Neural progenitor cell (in vitro differentiated cells): ENCODE measurements at regions not wholly inside any gene's neighbourhood (a gene's known extent, or its start where the extent isn't known, plus 50 kb on each side); places are given as distances from the start of the nearest gene placed in this dataset.

ENCODE experiments used
- DNase-seq: peaks from one replicate; pipeline ENCODE4 v3.0.0-alpha.2; 2016; ENCODE audit warnings: low spot score
- H2AFZ ChIP-seq: fragments of 200-600 bp; sonication (generic); replicated peaks from 2 replicates; pipeline ENCODE4 v1.6.1; 2016; ENCODE audit warnings: antibody characterized with exemption
- H3F3A ChIP-seq: fragments of 200-600 bp; sonication (generic); 2 replicates; pipeline ENCODE4 v1.6.1; 2016; ENCODE audit warnings: antibody characterized with exemption, low read depth
- H3K27ac ChIP-seq: fragments of 200-600 bp; sonication (generic); 2 replicates; pipeline ENCODE4 v1.5.1; 2016; ENCODE audit warnings: mild to moderate bottlenecking
- H3K27me3 ChIP-seq: fragments of 200-600 bp; sonication (generic); 2 replicates; pipeline ENCODE4 v1.6.1; 2016; ENCODE audit warnings: mild to moderate bottlenecking, moderate library complexity
- H3K36me3 ChIP-seq: fragments of 200-600 bp; sonication (generic); 2 replicates; pipeline ENCODE4 v1.5.1; 2016
- H3K4me1 ChIP-seq: fragments of 200-600 bp; sonication (generic); 2 replicates; pipeline ENCODE4 v1.6.1; 2016; ENCODE audit warnings: mixed run types
- H3K4me2 ChIP-seq: fragments of 200-600 bp; sonication (generic); 2 replicates; pipeline ENCODE4 v1.6.1; 2016
- H3K4me3 ChIP-seq: fragments of 200-600 bp; sonication (generic); 2 replicates; pipeline ENCODE4 v1.5.1; 2016
- H3K79me2 ChIP-seq: fragments of 200-600 bp; sonication (generic); 2 replicates; pipeline ENCODE4 v1.6.1; 2016; ENCODE audit warnings: low read depth
- H3K9ac ChIP-seq: fragments of 200-600 bp; sonication (generic); 2 replicates; pipeline ENCODE4 v1.6.1; 2016
- H3K9me3 ChIP-seq: fragments of 200-600 bp; sonication (generic); 2 replicates; pipeline ENCODE4 v1.5.1; 2016; ENCODE audit warnings: low read depth
- H4K20me1 ChIP-seq: fragments of 200-600 bp; sonication (generic); 2 replicates; pipeline ENCODE4 v1.6.1; 2016; ENCODE audit warnings: low read depth
- H3K27ac Mint-ChIP-seq: 3 replicates; pipeline ENCODE4 v1.8.0; 2021; ENCODE audit warnings: mixed read lengths
- H3K27me3 Mint-ChIP-seq: 2 replicates; pipeline ENCODE4 v1.8.0; 2022; ENCODE audit warnings: low read depth, mild to moderate bottlenecking, inconsistent platforms, moderate library complexity, mixed read lengths; ENCODE audit not compliant: insufficient read depth
- H3K36me3 Mint-ChIP-seq: 3 replicates; pipeline ENCODE4 v1.8.0; 2021; ENCODE audit warnings: mixed read lengths
- H3K4me1 Mint-ChIP-seq: 3 replicates; pipeline ENCODE4 v1.8.0; 2021; ENCODE audit warnings: mixed read lengths
- H3K4me3 Mint-ChIP-seq: 3 replicates; pipeline ENCODE4 v1.8.0; 2021; ENCODE audit warnings: mild to moderate bottlenecking, moderate library complexity, mixed read lengths
- H3K9me3 Mint-ChIP-seq: 3 replicates; pipeline ENCODE4 v1.8.0; 2020; ENCODE audit warnings: mixed read lengths
- CTCF ChIP-seq: fragments of 200-600 bp; sonication (generic); IDR thresholded peaks from 2 replicates; pipeline ENCODE4 v1.5.1; 2017; ENCODE audit warnings: antibody characterized with exemption, mild to moderate bottlenecking
- EZH2 ChIP-seq: fragments of 200-600 bp; sonication (generic); IDR thresholded peaks from 2 replicates; pipeline ENCODE4 v1.6.1; 2017; ENCODE audit warnings: antibody characterized with exemption, mild to moderate bottlenecking, moderate library complexity
- EZH2phosphoT487 ChIP-seq: fragments of 200-600 bp; sonication (generic); IDR thresholded peaks from 2 replicates; pipeline ENCODE4 v1.6.1; 2017; ENCODE audit warnings: antibody characterized with exemption

DNA sequence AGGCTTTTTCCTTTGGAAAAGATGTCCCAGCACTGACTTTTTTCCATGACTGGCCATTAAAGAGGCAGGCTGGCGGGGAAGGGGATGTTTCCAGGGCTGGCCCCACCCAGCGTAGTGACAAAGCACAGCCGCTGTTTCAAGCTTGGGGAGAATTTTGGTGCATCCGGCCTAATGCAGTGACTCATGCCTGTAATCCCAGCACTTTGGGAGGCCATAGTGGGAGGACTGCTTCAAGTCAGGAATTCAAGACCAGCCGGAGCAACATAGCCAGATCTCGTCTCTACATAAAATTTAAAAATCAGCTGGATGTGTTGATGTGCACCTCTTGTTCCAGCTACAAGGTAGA, 78.0 kb upstream of the SH3BP4 start:
- peaks cover 5% of the 10 kb centered on the region for H3K27me3 Mint-ChIP-seq
- H2AFZ ChIP-seq = no peak overlapping the region
- no peak overlapping the region for H3K4me3 ChIP-seq
- no peaks in the 10 kb centered on the region for H4K20me1 ChIP-seq
- H3K27ac ChIP-seq = no peak overlapping the region
- H3K36me3 ChIP-seq = no peaks in the 10 kb centered on the region
- H3K27me3 ChIP-seq = no peaks in the 10 kb centered on the region
- H3K4me1 ChIP-seq = no peaks in the 10 kb centered on the region
- H3K79me2 ChIP-seq = no peaks in the 10 kb centered on the region
- TF ChIP-seq EZH2 = no peak
- no peak for TF ChIP-seq EZH2phosphoT487
- TF ChIP-seq CTCF = no peak
- H3K36me3 Mint-ChIP-seq = peaks cover 6% of the 10 kb centered on the region
- H3K9ac ChIP-seq = no peak overlapping the region
- peaks cover 8% of the 10 kb centered on the region for H3K4me1 Mint-ChIP-seq
- no peak overlapping the region for H3K4me2 ChIP-seq
- H3K4me3 Mint-ChIP-seq = no peak overlapping the region
- H3K9me3 ChIP-seq = no peaks in the 10 kb centered on the region
- no peak for DNase-seq
- H3K27ac Mint-ChIP-seq = no peak overlapping the region
- H3K9me3 Mint-ChIP-seq = peaks cover 30% of the 10 kb centered on the region
- no peaks in the 10 kb centered on the region for H3F3A ChIP-seq

DNA sequence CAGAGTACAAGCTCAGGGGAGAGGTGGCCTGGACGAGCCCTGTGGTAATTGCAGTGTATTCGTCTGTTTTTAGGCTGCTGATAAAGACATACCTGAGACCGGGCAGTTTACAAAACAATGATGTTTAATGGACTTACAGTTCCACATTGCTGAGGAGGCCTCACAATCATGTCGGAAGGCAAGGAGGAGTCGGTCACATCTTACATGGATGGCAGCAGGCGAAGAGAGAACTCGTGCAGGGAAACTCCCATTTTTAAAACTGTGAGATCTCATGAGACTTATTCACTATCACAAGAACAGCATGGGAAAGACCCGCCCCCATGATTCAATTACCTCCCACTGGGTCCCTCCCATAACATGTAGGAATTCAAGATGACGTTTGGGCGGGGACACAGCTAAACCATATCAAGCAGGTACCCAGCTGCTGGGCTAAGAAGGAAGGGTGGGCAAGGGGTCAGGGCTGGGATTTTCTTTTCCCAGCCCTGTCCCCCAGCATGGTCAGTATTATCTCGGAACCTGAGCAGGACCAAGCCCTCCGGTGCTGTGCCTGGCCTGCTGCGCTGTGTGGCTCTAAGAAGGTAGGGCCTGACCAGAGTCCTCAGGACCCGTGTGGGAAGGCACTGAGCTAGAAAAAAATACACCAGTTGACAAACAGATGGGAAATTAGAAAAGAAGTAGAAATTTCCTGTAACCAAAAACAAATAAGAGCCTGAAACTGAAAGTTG, 78.6 kb upstream of the SH3BP4 start:
- H3K27ac Mint-ChIP-seq = no peak overlapping the region
- H3K27me3 ChIP-seq = no peaks in the 10 kb centered on the region
- H3K4me2 ChIP-seq = no peak overlapping the region
- no peaks in the 10 kb centered on the region for H3F3A ChIP-seq
- no peaks in the 10 kb centered on the region for H3K36me3 ChIP-seq
- no peak overlapping the region for H3K9ac ChIP-seq
- peaks cover 5% of the 10 kb centered on the region for H3K27me3 Mint-ChIP-seq
- H3K79me2 ChIP-seq = no peaks in the 10 kb centered on the region
- H3K4me1 Mint-ChIP-seq = peaks cover 8% of the 10 kb centered on the region
- peaks cover 6% of the 10 kb centered on the region for H3K36me3 Mint-ChIP-seq
- H3K9me3 Mint-ChIP-seq = peaks cover 32% of the 10 kb centered on the region
- H3K4me1 ChIP-seq = no peaks in the 10 kb centered on the region
- no peaks in the 10 kb centered on the region for H4K20me1 ChIP-seq
- H3K9me3 ChIP-seq = no peaks in the 10 kb centered on the region
- H3K4me3 Mint-ChIP-seq = no peak overlapping the region
- TF ChIP-seq EZH2phosphoT487 = no peak
- no peak for TF ChIP-seq CTCF
- TF ChIP-seq EZH2 = no peak
- no peak overlapping the region for H3K4me3 ChIP-seq
- H3K27ac ChIP-seq = no peak overlapping the region
- no peak for DNase-seq
- H2AFZ ChIP-seq = no peak overlapping the region

- Histone ChIP-seq H3K27ac (no peak overlapping the region), H3K9me3 (no peaks in the 10 kb centered on the region), H3K36me3 (no peaks in the 10 kb centered on the region), H2AFZ (no peak overlapping the region), H3K27me3 (no peaks in the 10 kb centered on the region), H3F3A (no peaks in the 10 kb centered on the region), H3K79me2 (no peaks in the 10 kb centered on the region), H3K4me2 (no peak overlapping the region), H4K20me1 (no peaks in the 10 kb centered on the region), H3K4me3 (no peak overlapping the region), H3K4me1 (no peaks in the 10 kb centered on the region), H3K9ac (no peak overlapping the region)
- peaks cover 5% of the 10 kb centered on the region for H3K27me3 Mint-ChIP-seq
- peaks cover 11% of the 10 kb centered on the region for H3K4me1 Mint-ChIP-seq
- H3K36me3 Mint-ChIP-seq = peaks cover 6% of the 10 kb centered on the region
- H3K4me3 Mint-ChIP-seq = no peak overlapping the region
- no peak for DNase-seq
- TF ChIP-seq CTCF = no peak
- no peak for TF ChIP-seq EZH2
- TF ChIP-seq EZH2phosphoT487 = no peak
- H3K9me3 Mint-ChIP-seq = peaks cover 32% of the 10 kb centered on the region
- H3K27ac Mint-ChIP-seq = no peak overlapping the region
These were observed 81.8 kb upstream of the SH3BP4 start for GRCh38 chr2:234869969-234870368.
